ENCODE measurements at regions not wholly inside any gene's neighbourhood (a gene's known extent, or its start where the extent isn't known, plus 50 kb on each side); places are given as distances from the start of the nearest gene placed in this dataset.

DNA sequence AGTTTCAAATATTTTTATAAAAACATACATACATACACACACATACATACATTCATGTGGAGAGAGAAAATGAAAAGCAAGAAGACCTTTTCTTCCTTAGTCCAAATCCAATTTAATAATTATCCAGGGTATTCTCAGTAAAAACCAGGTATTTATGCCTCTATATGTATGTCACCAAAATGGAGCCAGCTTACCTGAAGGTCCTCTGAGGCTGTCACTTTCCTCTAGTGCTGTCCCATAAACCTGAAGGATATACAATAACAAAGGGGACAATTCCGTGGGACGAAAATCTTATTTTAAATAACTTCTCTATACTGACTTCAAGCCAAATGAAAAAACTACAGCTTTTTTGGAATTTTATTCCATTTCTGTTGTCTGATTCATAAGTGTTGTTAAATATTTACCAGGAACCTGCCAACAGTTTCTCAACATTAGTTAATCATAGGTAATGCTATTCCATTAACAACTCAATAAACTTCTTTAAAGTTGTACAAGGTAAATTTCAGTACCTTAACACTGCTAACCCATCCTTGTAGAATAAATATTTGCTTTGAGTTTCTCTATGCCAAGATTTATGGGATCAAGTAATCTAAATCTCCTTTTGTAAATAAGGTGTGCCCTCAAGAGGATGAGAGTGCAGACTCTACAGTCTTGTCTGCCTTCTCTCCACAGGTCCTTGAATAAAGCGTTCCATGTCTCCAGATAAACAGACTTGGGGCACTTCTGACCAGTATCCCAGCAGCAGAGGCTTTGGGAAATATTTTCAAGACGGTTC, 260.3 kb downstream of the AHR start:
- DNase-seq, result no peak
- H3K4me1 Mint-ChIP-seq (ENCODE audit: low read depth, unreplicated experiment), result no peaks in the 10 kb centered on the region
- no peak overlapping the region for H3K4me3 Mint-ChIP-seq (ENCODE audit: unreplicated experiment)
- no peaks in the 10 kb centered on the region for H3K27me3 Mint-ChIP-seq (ENCODE audit: unreplicated experiment)
- H3K9me3 Mint-ChIP-seq (ENCODE audit: unreplicated experiment), result no peaks in the 10 kb centered on the region
- H3K27ac Mint-ChIP-seq (ENCODE audit: unreplicated experiment), result no peak overlapping the region
- TF ChIP-seq, protein P1, sequence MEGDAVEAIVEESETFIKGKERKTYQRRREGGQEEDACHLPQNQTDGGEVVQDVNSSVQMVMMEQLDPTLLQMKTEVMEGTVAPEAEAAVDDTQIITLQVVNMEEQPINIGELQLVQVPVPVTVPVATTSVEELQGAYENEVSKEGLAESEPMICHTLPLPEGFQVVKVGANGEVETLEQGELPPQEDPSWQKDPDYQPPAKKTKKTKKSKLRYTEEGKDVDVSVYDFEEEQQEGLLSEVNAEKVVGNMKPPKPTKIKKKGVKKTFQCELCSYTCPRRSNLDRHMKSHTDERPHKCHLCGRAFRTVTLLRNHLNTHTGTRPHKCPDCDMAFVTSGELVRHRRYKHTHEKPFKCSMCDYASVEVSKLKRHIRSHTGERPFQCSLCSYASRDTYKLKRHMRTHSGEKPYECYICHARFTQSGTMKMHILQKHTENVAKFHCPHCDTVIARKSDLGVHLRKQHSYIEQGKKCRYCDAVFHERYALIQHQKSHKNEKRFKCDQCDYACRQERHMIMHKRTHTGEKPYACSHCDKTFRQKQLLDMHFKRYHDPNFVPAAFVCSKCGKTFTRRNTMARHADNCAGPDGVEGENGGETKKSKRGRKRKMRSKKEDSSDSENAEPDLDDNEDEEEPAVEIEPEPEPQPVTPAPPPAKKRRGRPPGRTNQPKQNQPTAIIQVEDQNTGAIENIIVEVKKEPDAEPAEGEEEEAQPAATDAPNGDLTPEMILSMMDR (IDR thresholded peaks at IDR 0.05; ENCODE audit: partially characterized antibody, unreplicated experiment), result no peak
- no peaks in the 10 kb centered on the region for H3K36me3 Mint-ChIP-seq (ENCODE audit: unreplicated experiment)

DNA sequence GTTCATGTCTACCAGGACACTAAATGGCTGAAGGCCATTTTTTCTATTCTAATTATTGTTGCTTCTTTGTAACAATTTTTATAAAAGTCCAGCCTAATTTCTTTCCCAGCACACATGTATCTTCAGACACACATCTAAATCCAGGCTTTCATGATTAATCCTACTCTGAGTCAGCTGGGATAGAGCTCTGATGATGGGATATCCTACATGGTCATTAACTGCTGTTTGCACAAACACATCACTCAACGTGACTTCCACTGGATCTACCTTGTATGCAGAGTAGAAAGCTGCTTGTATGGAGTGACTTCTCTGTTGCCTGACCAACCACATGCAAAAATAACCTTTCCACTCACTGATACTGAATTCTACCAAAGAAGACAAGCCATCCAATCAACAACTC, 260.9 kb downstream of the AHR start:
- Mint-ChIP-seq H3K27me3 (ENCODE audit: unreplicated experiment) (no peaks in the 10 kb centered on the region), H3K4me3 (ENCODE audit: unreplicated experiment) (no peak overlapping the region), H3K9me3 (ENCODE audit: unreplicated experiment) (no peaks in the 10 kb centered on the region), H3K4me1 (ENCODE audit: low read depth, unreplicated experiment) (no peaks in the 10 kb centered on the region), H3K36me3 (ENCODE audit: unreplicated experiment) (no peaks in the 10 kb centered on the region), H3K27ac (ENCODE audit: unreplicated experiment) (no peak overlapping the region)
- no peak for DNase-seq
- TF ChIP-seq, protein P1 (IDR thresholded peaks at IDR 0.05; ENCODE audit: partially characterized antibody, unreplicated experiment), result no peak

DNA sequence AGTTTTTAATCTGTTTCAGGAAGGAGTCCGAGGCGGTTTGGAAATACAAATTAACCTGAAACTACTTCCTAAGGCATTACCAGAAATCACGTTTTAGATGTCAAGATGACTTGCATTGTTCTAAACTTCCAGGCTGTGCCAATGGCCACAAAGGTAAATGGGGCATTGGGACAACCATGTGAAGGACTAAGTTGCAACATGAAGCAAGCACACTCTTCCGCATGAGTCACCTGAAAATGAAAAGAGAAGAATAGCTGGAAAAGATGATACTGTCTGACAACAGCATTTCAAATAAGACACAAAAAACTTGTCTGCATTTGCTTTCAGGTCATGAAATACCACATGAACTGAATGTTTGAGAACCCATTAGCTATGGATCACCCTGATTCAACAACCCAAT, 262.1 kb downstream of the AHR start:
- no peak for DNase-seq
- H3K27ac Mint-ChIP-seq (ENCODE audit: unreplicated experiment), result no peak overlapping the region
- H3K9me3 Mint-ChIP-seq (ENCODE audit: unreplicated experiment), result no peaks in the 10 kb centered on the region
- no peaks in the 10 kb centered on the region for H3K4me1 Mint-ChIP-seq (ENCODE audit: low read depth, unreplicated experiment)
- no peaks in the 10 kb centered on the region for H3K27me3 Mint-ChIP-seq (ENCODE audit: unreplicated experiment)
- no peak overlapping the region for H3K4me3 Mint-ChIP-seq (ENCODE audit: unreplicated experiment)
- no peaks in the 10 kb centered on the region for H3K36me3 Mint-ChIP-seq (ENCODE audit: unreplicated experiment)
- TF ChIP-seq, protein P1 (IDR thresholded peaks at IDR 0.05; ENCODE audit: partially characterized antibody, unreplicated experiment), result no peak

DNA sequence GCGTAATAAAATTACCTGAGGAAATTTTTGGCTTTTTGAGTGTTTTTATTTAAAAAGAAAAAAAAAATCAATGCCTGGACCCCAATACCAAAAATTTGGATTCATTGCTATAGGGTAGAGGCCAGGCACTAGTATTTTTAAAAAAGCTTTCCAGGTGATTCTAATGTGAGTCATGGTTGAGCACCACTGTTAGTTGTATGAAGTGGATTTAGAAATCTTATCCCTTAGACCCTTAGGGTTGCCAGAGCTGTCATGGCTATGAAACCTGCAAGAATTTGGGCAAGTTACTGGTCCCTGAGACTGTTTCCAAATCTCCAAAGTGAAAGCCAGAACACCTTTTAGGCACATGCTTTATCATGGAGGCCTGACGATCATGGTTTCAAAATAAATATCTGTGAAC, 262.5 kb downstream of the AHR start:
- TF ChIP-seq, protein P1 (IDR thresholded peaks at IDR 0.05; ENCODE audit: partially characterized antibody, unreplicated experiment), result no peak
- Mint-ChIP-seq H3K4me3 (ENCODE audit: unreplicated experiment) (no peak overlapping the region), H3K27ac (ENCODE audit: unreplicated experiment) (no peak overlapping the region), H3K9me3 (ENCODE audit: unreplicated experiment) (no peaks in the 10 kb centered on the region), H3K4me1 (ENCODE audit: low read depth, unreplicated experiment) (no peaks in the 10 kb centered on the region), H3K36me3 (ENCODE audit: unreplicated experiment) (no peaks in the 10 kb centered on the region), H3K27me3 (ENCODE audit: unreplicated experiment) (no peaks in the 10 kb centered on the region)
- no peak for DNase-seq

DNA sequence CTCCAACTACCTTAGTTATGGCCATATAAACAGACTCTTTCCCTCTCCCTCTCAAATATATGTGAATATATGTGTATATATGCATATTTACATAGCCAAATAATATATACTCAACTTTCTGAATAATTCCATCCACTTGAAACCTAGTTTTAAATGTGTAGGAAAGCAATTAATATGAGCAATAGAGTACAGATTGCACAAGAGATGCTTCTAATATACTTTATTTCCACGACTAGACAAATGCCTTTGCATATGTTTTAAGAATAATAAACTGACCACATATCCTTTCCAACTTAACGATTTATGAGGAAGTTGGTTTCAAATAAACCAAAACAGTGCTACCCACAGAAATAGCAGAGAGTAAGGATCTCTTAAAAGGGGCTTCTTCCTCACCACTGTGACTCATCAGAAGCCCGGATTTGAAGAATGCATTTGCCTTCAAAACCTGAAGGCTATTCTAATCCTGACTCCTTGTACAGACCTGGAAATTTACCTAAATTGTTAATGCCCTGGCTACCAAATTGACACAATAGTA, 266.3 kb downstream of the AHR start:
- H3K27me3 Mint-ChIP-seq (ENCODE audit: unreplicated experiment), result no peaks in the 10 kb centered on the region
- H3K4me1 Mint-ChIP-seq (ENCODE audit: low read depth, unreplicated experiment), result no peaks in the 10 kb centered on the region
- no peaks in the 10 kb centered on the region for H3K9me3 Mint-ChIP-seq (ENCODE audit: unreplicated experiment)
- no peak overlapping the region for H3K4me3 Mint-ChIP-seq (ENCODE audit: unreplicated experiment)
- no peak overlapping the region for H3K27ac Mint-ChIP-seq (ENCODE audit: unreplicated experiment)
- no peak for DNase-seq
- H3K36me3 Mint-ChIP-seq (ENCODE audit: unreplicated experiment), result peaks cover 7% of the 10 kb centered on the region
- TF ChIP-seq, protein P1 (IDR thresholded peaks at IDR 0.05; ENCODE audit: partially characterized antibody, unreplicated experiment), result no peak

All from glutamatergic neuron (in vitro differentiated cells).